Heart right ventricle (tissue), 16 donors: ENCODE measurements at regions not wholly inside any gene's neighbourhood (a gene's known extent, or its start where the extent isn't known, plus 50 kb on each side); places are given as distances from the start of the nearest gene placed in this dataset.

Experiments used
- ATAC-seq, 8 donors: fragments of 200-7000 bp; cut with Tn5 transposase; one replicate each; pipeline ENCODE4 v1.9.1; 2020; ENCODE audit warnings: mild to moderate bottlenecking in 8 of 8, moderate library complexity in 8 of 8, moderate number of reproducible peaks in 1 of 8
- DNase-seq, 2 donors: peaks; one replicate each; pipeline ENCODE4 v3.0.0-alpha.2; 2020
- H3K27ac ChIP-seq, 10 donors: fragments of 200-600 bp; sonication (generic) in 2 of 10; one replicate each; pipeline versions ENCODE4 v1.5.0 to v1.8.0; 2020 to 2022; ENCODE audit warnings: mild to moderate bottlenecking in 3 of 10
- H3K27me3 ChIP-seq, 7 donors: fragments of 200-600 bp; one replicate each; pipeline ENCODE4 v1.8.0; 2021 to 2022; ENCODE audit warnings: mild to moderate bottlenecking in 2 of 7
- H3K36me3 ChIP-seq, 9 donors: fragments of 200-600 bp; sonication (generic) in 1 of 9; one replicate each; pipeline versions ENCODE4 v1.5.0 to v1.8.0; 2020 to 2022; ENCODE audit warnings: mild to moderate bottlenecking in 2 of 9
- H3K4me1 ChIP-seq, 9 donors: fragments of 200-600 bp; sonication (generic) in 1 of 9; one replicate each; pipeline versions ENCODE4 v1.5.0 to v1.8.0; 2020 to 2022; ENCODE audit warnings: mild to moderate bottlenecking in 4 of 9
- H3K4me3 ChIP-seq, 10 donors: fragments of 200-600 bp; sonication (generic) in 2 of 10; one replicate each; pipeline versions ENCODE4 v1.5.0 to v1.8.0; 2020 to 2022; ENCODE audit warnings: mild to moderate bottlenecking in 7 of 10, moderate library complexity in 2 of 10
- H3K9me3 ChIP-seq, 11 donors: fragments of 200-600 bp in 10 of 11; sonication (generic) in 2 of 11; one replicate each; pipeline versions ENCODE4 v1.5.0 to v1.8.0; 2013 to 2022; ENCODE audit warnings: mild to moderate bottlenecking in 2 of 11, control low read depth in 1 of 11, moderate library complexity in 1 of 11
- CTCF ChIP-seq, 9 donors: fragments of 200-600 bp; sonication (generic) in 2 of 9; IDR thresholded peaks; one replicate each; pipeline versions ENCODE4 v1.5.0 to v1.8.0; 2021 to 2022; ENCODE audit warnings: antibody characterized with exemption in 9 of 9, mild to moderate bottlenecking in 5 of 9, moderate library complexity in 1 of 9
- WGBS, 2 donors: extraction: QIAGEN DNeasy Blood & Tissue Kit; methylation state at CpG; one replicate each; pipeline ENCODE4 v1.1.7; 2013; ENCODE audit warnings: inconsistent platforms in 1 of 2; 5-methylcytosine and 5-hydroxymethylcytosine counted together
- intact Hi-C, 10 donors: fragments of 100-400 bp; cut with DNase I; formaldehyde crosslinking; loops; one replicate each; pipeline versions ENCODE4 v1.11.1 to v1.14.2; 2022
- donor health status: Arrhythmogenic right ventricular cardiomyopathy.
- donor health status: ischemic (EF 13 %, LVEDD 7.1; RV severe dilation, severe dysfunction).
- donor health status: healthy with polysubstance abuse.
- donor health status: DM: no; HTN: yes; CAD: no.
- donor health status: DM: no; HTN: no; CAD: no.
- donor health status: ischemic (EF 25% LVEDD 6.9; RV normal size, moderate dysfunction).
- donor health status: ischemic (EF 25% LVEDD 5.7; RV mildly dilated, moderate dysfunction).
- donor health status: healthy.
- donor health status: DM: yes; HTN: yes; CAD: no.
- donor health status: Ischemic cardiomyopathy.
- donor health status: ischemic (EF 35%, LVEDD 5.7; RV mildly dilated, moderate dysfunction).
- donor health status: nonischemic (EF 11% LVEDD 7.7; RV severe dilation, severe dysfunction).
- donor health status: DM: yes; HTN: yes; CAD: no.
- donor health status: PGD.
- donor health status: ischemic (EF 29% LVEDD 5.4; RV normal size, mild dysfunction).
- donor health status: nonischemic (EF 23%, LVEDD 6.1; RV moderate dilation, normal function).

GRCh38 chr14:83559721-83560120 lies 1970.2 kb upstream of the FLRT2 start:
- intact Hi-C loops, result no loop called here
- H3K36me3 ChIP-seq, result no peaks in the 10 kb centered on the region
- DNase-seq, result no peak
- H3K27ac ChIP-seq, result no peak overlapping the region
- TF ChIP-seq CTCF (IDR thresholded peaks at IDR 0.05), result no peak
- H3K9me3 ChIP-seq, result peaks cover 0 to 13% (median 0%) of the 10 kb centered on the region in 11 donors
- H3K27me3 ChIP-seq, result no peaks in the 10 kb centered on the region
- no peaks in the 10 kb centered on the region for H3K4me1 ChIP-seq
- no peak for ATAC-seq
- H3K4me3 ChIP-seq, result no peak overlapping the region

GRCh38 chr14:83561261-83561660 lies 1968.7 kb upstream of the FLRT2 start:
- Histone ChIP-seq H3K4me3 (no peak overlapping the region), H3K36me3 (no peaks in the 10 kb centered on the region), H3K27ac (no peak overlapping the region), H3K4me1 (no peaks in the 10 kb centered on the region), H3K9me3 (peaks cover 0 to 8% (median 0%) of the 10 kb centered on the region in 11 donors), H3K27me3 (no peaks in the 10 kb centered on the region)
- TF ChIP-seq CTCF (IDR thresholded peaks at IDR 0.05), result no peak
- intact Hi-C loops, result no loop called here
- whole genome bisulfite sequencing, 2 donors, result 89 to 91% methylated on average over 7 of the region's 7 CpGs
- ATAC-seq (no peak), DNase-seq (no peak)

- TF ChIP-seq CTCF (IDR thresholded peaks at IDR 0.05), result no peak
- Histone ChIP-seq H3K36me3 (no peaks in the 10 kb centered on the region), H3K4me3 (no peak overlapping the region), H3K4me1 (no peaks in the 10 kb centered on the region), H3K27ac (no peak overlapping the region), H3K27me3 (no peaks in the 10 kb centered on the region), H3K9me3 (peaks cover 0 to 4% (median 0%) of the 10 kb centered on the region in 11 donors)
- no peak for DNase-seq
- intact Hi-C loops, result no loop called here
- WGBS, 2 donors, result 93% methylated on average over 1 of the region's 1 CpG
- no peak for ATAC-seq
These were observed 1963.4 kb upstream of the FLRT2 start for GRCh38 chr14:83566567-83566966.

- WGBS, 2 donors, result 66 to 76% methylated on average over 1 of the region's 1 CpG
- Histone ChIP-seq H3K27ac (no peak overlapping the region), H3K4me1 (no peaks in the 10 kb centered on the region), H3K9me3 (peaks cover 0 to 4% (median 0%) of the 10 kb centered on the region in 11 donors), H3K27me3 (no peaks in the 10 kb centered on the region), H3K4me3 (no peak overlapping the region), H3K36me3 (no peaks in the 10 kb centered on the region)
- no peak for ATAC-seq
- intact Hi-C loops, result no loop called here
- DNase-seq, result no peak
- TF ChIP-seq CTCF (IDR thresholded peaks at IDR 0.05), result no peak
These were observed 1961.8 kb upstream of the FLRT2 start for GRCh38 chr14:83568141-83568540.

- Histone ChIP-seq H3K27ac (no peak overlapping the region), H3K4me3 (no peak overlapping the region), H3K4me1 (no peaks in the 10 kb centered on the region), H3K27me3 (no peaks in the 10 kb centered on the region), H3K36me3 (no peaks in the 10 kb centered on the region), H3K9me3 (no peaks in the 10 kb centered on the region)
- ATAC-seq, result no peak
- DNase-seq, result no peak
- no peak for TF ChIP-seq CTCF (IDR thresholded peaks at IDR 0.05)
- WGBS, 2 donors, result 76 to 78% methylated on average over 1 of the region's 1 CpG
- intact Hi-C loops, result no loop called here
These were observed 1954.6 kb upstream of the FLRT2 start for GRCh38 chr14:83575301-83575700.
